Activated naive CD4-positive, alpha-beta T cell treated with anti-CD3 and anti-CD28 coated beads, Interleukin-2, amount 10 ng/mL, durations not matched to agents 7 days and 5 days (primary cell): ENCODE measurements at regions not wholly inside any gene's neighbourhood (a gene's known extent, or its start where the extent isn't known, plus 50 kb on each side); places are given as distances from the start of the nearest gene placed in this dataset.

Source experiments
- CTCF ChIA-PET: fragments of 350-600 bp; sonication (Branson Sonifier 250); formaldehyde crosslinking; loops from one replicate; lab custom pipeline; 2021; ENCODE audit warnings: antibody characterized with exemption; lab: Charles Lee
- DNase-seq: peaks from one replicate; pipeline ENCODE4 v3.0.0-alpha.2; 2020
- H3K27ac Mint-ChIP-seq: one replicate; pipeline ENCODE4 v1.8.0; 2021; ENCODE audit warnings: mild to moderate bottlenecking, moderate library complexity, mixed read lengths
- H3K27me3 Mint-ChIP-seq: one replicate; pipeline ENCODE4 v1.8.0; 2021; ENCODE audit warnings: mild to moderate bottlenecking, mixed read lengths
- H3K36me3 Mint-ChIP-seq: one replicate; pipeline ENCODE4 v1.8.0; 2021; ENCODE audit warnings: mixed read lengths
- H3K4me1 Mint-ChIP-seq: one replicate; pipeline ENCODE4 v1.8.0; 2021; ENCODE audit warnings: mixed read lengths
- H3K4me3 Mint-ChIP-seq: one replicate; pipeline ENCODE4 v1.8.0; 2021; ENCODE audit warnings: mild to moderate bottlenecking, moderate library complexity, mixed read lengths
- H3K9me3 Mint-ChIP-seq: one replicate; pipeline ENCODE4 v1.8.0; 2021; ENCODE audit warnings: mixed read lengths

- DNase-seq, result no peak
- Mint-ChIP-seq H3K4me3 (no peak overlapping the region), H3K27me3 (peaks cover 3% of the 10 kb centered on the region), H3K4me1 (peaks cover 16% of the 10 kb centered on the region), H3K36me3 (no peaks in the 10 kb centered on the region), H3K9me3 (no peaks in the 10 kb centered on the region), H3K27ac (no peak overlapping the region)
- CTCF ChIA-PET, result no interaction called here
These were observed 105.3 kb upstream of the LRIG1 start for GRCh38 chr3:66606126-66606525.

DNA sequence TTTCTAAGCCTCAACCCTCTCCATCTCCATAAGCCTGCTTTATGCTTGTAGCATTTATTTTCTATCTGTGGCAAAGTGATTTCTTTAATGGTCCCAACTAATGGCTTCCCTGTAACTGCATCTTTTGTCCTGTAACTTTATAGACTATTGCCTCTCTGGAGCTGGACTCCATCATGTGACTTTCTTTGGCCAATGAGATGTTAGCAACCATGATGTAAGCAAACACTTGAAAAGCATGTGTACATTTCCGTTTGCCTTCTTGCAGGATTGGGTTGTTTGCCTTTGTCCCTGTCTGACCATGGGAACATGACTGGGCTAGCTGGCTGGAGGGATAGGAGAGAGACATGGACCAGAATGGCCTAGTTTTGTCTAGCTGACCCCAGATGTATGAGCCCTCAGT lies 106.0 kb upstream of the LRIG1 start:
- H3K4me1 Mint-ChIP-seq, result peaks cover 16% of the 10 kb centered on the region
- no peaks in the 10 kb centered on the region for H3K36me3 Mint-ChIP-seq
- no peak overlapping the region for H3K27ac Mint-ChIP-seq
- no peak overlapping the region for H3K4me3 Mint-ChIP-seq
- CTCF ChIA-PET, result no interaction called here
- peaks cover 3% of the 10 kb centered on the region for H3K27me3 Mint-ChIP-seq
- no peaks in the 10 kb centered on the region for H3K9me3 Mint-ChIP-seq
- no peak for DNase-seq

DNA sequence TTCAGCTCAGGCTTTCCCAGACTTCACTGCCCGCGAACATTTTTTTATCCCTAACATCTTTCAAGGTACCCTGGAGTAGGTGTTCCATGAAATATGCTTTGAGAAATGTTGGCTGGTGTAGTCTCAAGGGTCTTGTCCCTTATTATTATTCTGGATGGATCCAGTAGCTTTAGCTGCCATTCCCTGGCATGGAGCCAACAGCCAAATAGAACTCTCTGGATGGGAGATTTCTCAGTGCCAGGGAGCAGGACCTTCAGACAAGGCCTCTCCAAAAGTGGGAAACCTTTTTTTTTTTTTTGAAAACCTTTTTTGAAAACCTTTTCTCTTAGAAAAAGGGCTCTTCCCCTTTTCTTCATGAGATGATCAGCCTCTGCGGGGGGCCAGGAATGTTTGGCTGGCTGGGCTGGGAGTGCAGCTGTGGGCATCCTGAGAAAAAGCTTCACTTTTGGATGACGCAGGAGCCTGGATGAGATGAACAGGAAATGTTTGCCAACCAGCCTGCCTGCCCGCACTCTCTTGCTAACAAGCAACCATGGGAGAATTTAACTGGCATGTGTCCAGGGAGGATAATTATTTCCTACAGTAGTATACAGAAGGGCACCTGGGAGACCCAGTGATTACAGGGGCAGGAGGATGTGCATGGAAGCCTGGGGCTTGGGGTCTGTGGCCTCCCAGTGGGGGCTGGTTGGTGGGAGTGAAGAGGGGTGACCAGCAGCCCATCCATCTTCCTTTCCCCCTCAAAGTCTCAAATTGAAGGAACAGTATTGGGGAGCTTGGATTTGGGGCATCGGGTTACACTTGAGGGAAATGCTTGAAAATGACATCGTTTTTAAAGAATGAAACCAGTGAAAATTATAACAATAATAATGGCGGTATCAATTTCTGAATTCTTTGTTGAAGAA lies 109.1 kb upstream of the LRIG1 start:
- CTCF ChIA-PET, result no interaction called here
- no peak overlapping the region for H3K4me3 Mint-ChIP-seq
- H3K27ac Mint-ChIP-seq, result no peak overlapping the region
- no peaks in the 10 kb centered on the region for H3K36me3 Mint-ChIP-seq
- no peak for DNase-seq
- H3K9me3 Mint-ChIP-seq, result no peaks in the 10 kb centered on the region
- peaks cover 9% of the 10 kb centered on the region for H3K27me3 Mint-ChIP-seq
- peaks cover 2% of the 10 kb centered on the region for H3K4me1 Mint-ChIP-seq

DNA sequence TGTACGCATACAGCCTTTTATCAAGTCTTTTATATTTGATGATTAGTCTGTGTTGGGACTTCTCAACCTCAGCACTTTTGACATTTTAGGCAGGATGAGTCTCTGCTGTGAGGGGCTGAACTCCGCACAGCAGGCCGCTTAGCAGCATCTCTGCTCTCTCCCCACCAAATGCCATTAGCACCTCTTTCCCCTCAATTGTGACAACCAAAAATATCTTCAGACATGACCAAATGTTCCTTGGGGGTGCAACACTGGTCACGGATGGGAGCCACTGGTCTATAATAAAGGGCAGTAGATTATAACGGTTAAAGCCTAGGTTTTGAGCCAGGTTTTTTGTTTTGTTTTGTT lies 109.7 kb upstream of the LRIG1 start:
- H3K27ac Mint-ChIP-seq, result no peak overlapping the region
- H3K9me3 Mint-ChIP-seq, result no peaks in the 10 kb centered on the region
- peaks cover 9% of the 10 kb centered on the region for H3K27me3 Mint-ChIP-seq
- peaks cover 8% of the 10 kb centered on the region for H3K4me1 Mint-ChIP-seq
- no peak overlapping the region for H3K4me3 Mint-ChIP-seq
- no peaks in the 10 kb centered on the region for H3K36me3 Mint-ChIP-seq
- CTCF ChIA-PET, result no interaction called here
- DNase-seq, result no peak

DNA sequence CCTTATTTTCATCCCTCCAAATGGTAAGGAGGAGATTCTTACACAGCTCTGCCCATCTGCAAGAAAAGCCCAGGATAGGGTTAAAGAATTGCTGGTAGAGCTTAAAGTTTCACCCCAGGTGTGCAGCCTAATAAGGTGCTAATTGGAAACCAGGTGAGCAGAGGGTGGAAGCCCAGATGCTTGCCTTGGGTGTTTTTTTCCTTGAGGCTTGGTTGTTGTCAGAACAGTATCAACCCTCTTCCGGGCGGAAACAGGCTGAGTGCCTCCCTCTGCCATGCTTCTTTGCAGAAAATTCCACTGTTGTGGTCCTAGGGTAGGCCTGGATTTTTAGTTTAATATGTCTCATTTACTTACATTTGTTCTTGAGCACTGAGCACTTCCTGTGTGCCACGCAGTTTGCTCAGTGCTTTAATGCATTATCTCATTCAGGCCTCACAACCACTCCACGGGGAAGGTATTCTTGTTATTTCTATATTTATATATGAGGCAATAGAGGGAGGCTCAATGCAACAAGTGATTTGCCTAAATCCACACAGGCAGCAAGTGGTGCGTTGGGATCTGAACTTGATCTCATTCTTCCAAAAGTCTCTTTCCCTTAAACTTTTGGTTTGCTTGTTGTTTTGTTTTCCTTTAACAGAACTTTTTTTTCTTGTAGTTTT lies 115.0 kb upstream of the LRIG1 start:
- CTCF ChIA-PET, result no interaction called here
- Mint-ChIP-seq H3K27me3 (peaks cover 6% of the 10 kb centered on the region), H3K9me3 (no peaks in the 10 kb centered on the region), H3K4me1 (peaks cover 12% of the 10 kb centered on the region), H3K4me3 (no peak overlapping the region), H3K36me3 (no peaks in the 10 kb centered on the region), H3K27ac (no peak overlapping the region)
- no peak for DNase-seq

DNA sequence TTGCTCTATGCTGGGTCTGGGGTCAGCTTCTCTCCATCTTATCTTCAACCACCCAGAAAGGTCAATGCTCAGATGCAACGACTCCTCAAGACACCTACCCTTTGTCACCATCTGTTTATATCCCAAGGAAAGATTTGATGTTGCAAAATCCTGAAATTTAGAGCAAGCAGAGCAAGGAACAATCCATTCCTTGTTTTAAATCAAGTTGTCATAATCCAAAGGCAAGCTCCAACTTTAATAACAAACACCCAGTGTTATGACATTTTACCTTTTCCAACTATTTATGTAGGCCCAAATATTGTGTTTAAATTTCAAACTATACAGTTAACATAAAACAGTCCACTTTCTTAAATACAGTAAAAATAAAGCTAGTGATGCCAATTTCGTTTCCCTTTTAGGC lies 116.5 kb upstream of the LRIG1 start:
- H3K9me3 Mint-ChIP-seq, result no peaks in the 10 kb centered on the region

GRCh38 chr3:66618066-66618465 lies 117.2 kb upstream of the LRIG1 start:
- no peak overlapping the region for H3K4me3 Mint-ChIP-seq
- DNase-seq, result no peak
- no peak overlapping the region for H3K27ac Mint-ChIP-seq
- CTCF ChIA-PET, result no interaction called here
- H3K27me3 Mint-ChIP-seq, result no peaks in the 10 kb centered on the region
- no peaks in the 10 kb centered on the region for H3K36me3 Mint-ChIP-seq
- H3K4me1 Mint-ChIP-seq, result peaks cover 12% of the 10 kb centered on the region
- no peaks in the 10 kb centered on the region for H3K9me3 Mint-ChIP-seq

More for the DNA sequence above, 116.5 kb upstream of the LRIG1 start:
- peaks cover 12% of the 10 kb centered on the region for H3K4me1 Mint-ChIP-seq
- no peaks in the 10 kb centered on the region for H3K36me3 Mint-ChIP-seq
- no peak overlapping the region for H3K27ac Mint-ChIP-seq
- no peak overlapping the region for H3K4me3 Mint-ChIP-seq
- DNase-seq, result no peak
- CTCF ChIA-PET, result no interaction called here
- peaks cover 6% of the 10 kb centered on the region for H3K27me3 Mint-ChIP-seq

GRCh38 chr3:66620296-66620695 lies 119.5 kb upstream of the LRIG1 start:
- Mint-ChIP-seq H3K27ac (no peak overlapping the region), H3K9me3 (no peaks in the 10 kb centered on the region), H3K36me3 (no peaks in the 10 kb centered on the region), H3K4me3 (no peak overlapping the region), H3K27me3 (no peaks in the 10 kb centered on the region), H3K4me1 (peaks cover 6% of the 10 kb centered on the region)
- DNase-seq, result no peak
- CTCF ChIA-PET, result no interaction called here

GRCh38 chr3:66622756-66623457 lies 122.1 kb upstream of the LRIG1 start:
- Mint-ChIP-seq H3K4me3 (no peak overlapping the region), H3K4me1 (no peaks in the 10 kb centered on the region), H3K27ac (no peak overlapping the region), H3K36me3 (no peaks in the 10 kb centered on the region), H3K27me3 (no peaks in the 10 kb centered on the region), H3K9me3 (no peaks in the 10 kb centered on the region)
- DNase-seq, result no peak
- CTCF ChIA-PET, result no interaction called here

DNA sequence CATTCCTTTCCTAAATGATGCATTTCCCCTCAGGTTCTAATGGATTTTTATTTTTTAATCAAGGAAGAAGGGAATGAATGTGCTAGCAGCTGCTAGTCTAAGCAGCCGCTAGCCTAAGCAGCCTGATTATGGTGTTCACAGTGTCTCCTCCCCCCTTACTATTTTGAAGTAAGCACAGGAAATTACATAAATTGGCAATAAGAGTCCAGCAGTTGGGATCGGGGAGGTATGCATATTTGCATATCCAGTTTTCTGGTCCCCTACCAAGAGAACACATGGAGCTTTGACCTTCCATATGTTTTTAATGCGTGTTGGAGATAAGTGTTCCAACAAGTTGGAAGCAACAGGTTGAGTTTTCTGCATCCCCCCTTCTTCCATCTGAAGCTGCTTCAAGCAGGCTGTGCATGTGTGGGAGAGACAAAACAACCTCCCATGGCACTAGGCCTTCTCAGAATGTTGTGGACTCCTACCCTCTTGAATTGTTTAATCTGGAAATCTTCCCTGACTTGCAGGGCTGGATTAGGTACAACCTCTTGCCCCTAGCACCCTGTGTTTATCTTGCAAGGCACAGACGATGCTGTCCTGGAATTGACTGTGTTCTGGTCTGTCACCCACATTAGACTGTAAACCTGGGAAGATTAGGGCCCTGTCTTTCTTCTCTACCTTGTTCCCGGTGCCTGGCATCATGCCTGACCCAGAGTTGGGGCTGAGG lies 124.8 kb upstream of the LRIG1 start:
- no peaks in the 10 kb centered on the region for H3K27me3 Mint-ChIP-seq
- CTCF ChIA-PET, result no interaction called here
- H3K4me3 Mint-ChIP-seq, result no peak overlapping the region
- H3K9me3 Mint-ChIP-seq, result no peaks in the 10 kb centered on the region
- no peaks in the 10 kb centered on the region for H3K4me1 Mint-ChIP-seq
- DNase-seq, result no peak
- no peaks in the 10 kb centered on the region for H3K36me3 Mint-ChIP-seq
- H3K27ac Mint-ChIP-seq, result no peak overlapping the region

DNA sequence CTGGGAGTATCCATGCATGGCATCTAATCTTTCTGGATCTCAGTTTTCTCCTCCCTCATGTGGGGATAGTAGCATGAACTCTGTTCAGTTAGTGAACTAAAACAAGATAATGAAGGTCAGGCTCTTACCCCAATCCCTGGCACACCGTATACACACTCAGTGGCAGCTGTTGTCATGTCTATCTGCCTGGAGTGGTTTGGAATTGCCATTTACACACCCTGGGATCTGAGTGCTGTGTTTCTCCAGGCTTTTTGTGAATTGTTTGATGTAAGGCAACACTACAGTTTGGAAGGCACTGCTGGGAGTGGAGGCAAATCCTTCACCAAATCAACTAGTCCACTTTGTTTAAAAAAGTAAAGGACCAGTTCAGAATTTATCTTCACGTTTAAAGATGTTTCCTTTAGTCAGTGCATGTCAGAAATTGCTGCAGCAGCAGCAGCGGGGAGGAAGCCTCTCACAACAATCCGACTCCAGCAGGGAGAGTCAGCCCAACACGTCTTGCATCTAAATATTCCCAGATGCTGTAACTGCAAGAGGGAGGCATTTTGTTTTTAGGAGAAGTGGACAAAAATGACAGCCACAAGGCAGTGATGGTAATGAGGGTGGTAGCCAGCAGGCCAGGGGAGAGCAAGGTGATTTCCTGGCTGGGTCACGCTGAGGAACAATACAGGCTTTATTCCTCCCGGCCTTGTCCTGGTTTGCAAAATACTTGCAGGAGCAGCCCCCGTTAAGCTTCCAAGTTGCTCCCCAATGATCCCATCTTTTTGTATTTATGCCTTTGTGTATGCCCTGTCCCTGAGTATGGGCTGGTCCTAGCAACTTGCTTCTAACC lies 128.5 kb upstream of the LRIG1 start:
- Mint-ChIP-seq H3K27ac (no peak overlapping the region), H3K9me3 (no peaks in the 10 kb centered on the region), H3K36me3 (no peaks in the 10 kb centered on the region), H3K27me3 (no peaks in the 10 kb centered on the region), H3K4me3 (no peak overlapping the region), H3K4me1 (no peaks in the 10 kb centered on the region)
- CTCF ChIA-PET, result interaction anchor here (0.6 kb wide), 1 partner anchor 693 kb away, joined by 3 read pairs; no protein-coding TSS in a partner anchor
- DNase-seq, result no peak

DNA sequence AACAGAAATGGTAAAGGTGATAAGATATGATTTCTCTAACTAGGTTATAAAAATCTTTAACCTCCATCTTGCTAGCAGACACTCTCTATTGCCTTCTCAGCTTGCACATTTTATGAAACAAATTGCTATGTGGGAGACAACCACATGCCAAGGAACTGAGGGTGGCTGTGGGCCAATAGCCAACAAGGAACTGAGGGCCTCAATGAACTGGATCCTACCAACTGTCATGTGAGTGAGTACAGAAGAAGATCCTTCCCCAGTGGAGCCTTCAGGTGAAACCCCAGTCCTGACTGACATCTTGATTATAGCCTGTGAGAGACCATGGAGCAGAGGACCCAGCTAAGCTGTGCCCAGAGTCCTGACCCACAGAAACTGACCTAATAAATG lies 129.2 kb upstream of the LRIG1 start:
- CTCF ChIA-PET, result interaction anchor here (0.6 kb wide), 1 partner anchor 694 kb away, joined by 3 read pairs; no protein-coding TSS in a partner anchor
- no peak overlapping the region for H3K27ac Mint-ChIP-seq

More for the DNA sequence above, 129.2 kb upstream of the LRIG1 start:
- Mint-ChIP-seq H3K4me1 (no peaks in the 10 kb centered on the region), H3K36me3 (no peaks in the 10 kb centered on the region), H3K9me3 (no peaks in the 10 kb centered on the region), H3K4me3 (no peak overlapping the region), H3K27me3 (no peaks in the 10 kb centered on the region)
- no peak for DNase-seq
